ENCODE measurements at regions not wholly inside any gene's neighbourhood (a gene's known extent, or its start where the extent isn't known, plus 50 kb on each side); places are given as distances from the start of the nearest gene placed in this dataset.

GRCh38 chr2:167400546-167400945 lies 512.3 kb downstream of the XIRP2 start:
- no peak overlapping the region for H3K27ac ChIP-seq
- TF ChIP-seq CTCF (conservative IDR thresholded peaks at IDR 0.05) = no peak

- TF ChIP-seq CTCF (conservative IDR thresholded peaks at IDR 0.05) = no peak
- H3K27ac ChIP-seq = no peak overlapping the region
Measured at GRCh38 chr2:167398873-167399272, 510.6 kb downstream of the XIRP2 start.

- no peak for TF ChIP-seq CTCF (conservative IDR thresholded peaks at IDR 0.05)
- H3K27ac ChIP-seq = no peak overlapping the region
Measured at GRCh38 chr2:167388901-167389300, 500.6 kb downstream of the XIRP2 start.

- no peak overlapping the region for H3K27ac ChIP-seq
Measured at GRCh38 chr2:167388497-167388896, 500.2 kb downstream of the XIRP2 start.

GRCh38 chr2:167386694-167387093 lies 498.4 kb downstream of the XIRP2 start:
- TF ChIP-seq CTCF (conservative IDR thresholded peaks at IDR 0.05) = no peak

More at GRCh38 chr2:167388497-167388896, 500.2 kb downstream of the XIRP2 start:
- TF ChIP-seq CTCF (conservative IDR thresholded peaks at IDR 0.05) = no peak

GRCh38 chr2:167383610-167384194 lies 495.4 kb downstream of the XIRP2 start:
- H3K27ac ChIP-seq = no peak overlapping the region
- TF ChIP-seq CTCF (conservative IDR thresholded peaks at IDR 0.05) = no peak

More at GRCh38 chr2:167386694-167387093, 498.4 kb downstream of the XIRP2 start:
- no peak overlapping the region for H3K27ac ChIP-seq

- no peak for TF ChIP-seq CTCF (conservative IDR thresholded peaks at IDR 0.05)
- no peak overlapping the region for H3K27ac ChIP-seq
Measured at GRCh38 chr2:167381349-167381748, 493.1 kb downstream of the XIRP2 start.

All from VCaP (cell line).